ENCODE measurements at regions not wholly inside any gene's neighbourhood (a gene's known extent, or its start where the extent isn't known, plus 50 kb on each side); places are given as distances from the start of the nearest gene placed in this dataset.
"Not testable (repeated sequence)": the region's sequence is repeated elsewhere in the genome, so short reads cannot be mapped to it uniquely, and the experiment has no call there.

- no peak for DNase-seq (ENCODE audit: low read depth in 2 of 2)
Observed at GRCh38 chr1:185681034-185681633, 53.1 kb upstream of the HMCN1 start.

DNA sequence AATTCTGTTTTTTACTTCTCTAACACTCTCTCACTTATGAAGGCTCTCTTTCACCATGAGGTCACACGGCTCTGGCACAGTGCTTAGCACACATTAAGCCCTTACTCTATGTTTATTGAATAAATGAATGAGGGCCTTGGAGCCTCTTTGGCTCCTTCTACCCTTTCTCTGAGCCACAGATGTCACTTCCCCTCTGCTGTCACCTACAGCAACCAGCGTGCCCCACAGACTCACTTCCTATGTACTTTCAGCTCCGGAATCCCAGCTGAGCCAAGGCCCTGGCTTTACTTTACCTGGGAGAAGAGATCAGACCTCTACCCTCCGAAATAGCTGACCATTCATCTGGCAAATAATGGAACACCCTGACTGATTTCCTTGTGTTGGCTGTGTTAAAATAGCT lies 53.7 kb upstream of the HMCN1 start:
- no peak for DNase-seq (ENCODE audit: low read depth in 2 of 2)

DNA sequence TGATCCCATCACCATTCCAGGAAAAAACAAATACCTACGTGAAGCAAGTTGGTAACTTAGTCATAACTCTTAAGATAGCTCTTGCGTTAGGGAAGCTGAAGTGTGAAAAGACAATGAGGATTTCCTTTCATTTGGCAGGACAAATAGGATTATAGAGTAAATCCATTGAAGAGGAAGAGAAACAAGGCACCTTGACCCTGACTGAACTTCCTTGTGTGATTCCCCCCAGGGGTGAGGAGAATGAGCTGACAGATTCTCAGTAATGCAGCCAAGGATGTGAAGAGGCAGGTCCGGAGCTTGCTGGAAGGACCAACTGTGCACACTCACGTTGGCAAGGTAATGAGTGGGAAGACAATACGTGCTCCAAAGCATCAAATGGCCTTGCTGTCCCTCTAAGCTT lies 55.0 kb upstream of the HMCN1 start:
- DNase-seq (ENCODE audit: low read depth in 2 of 2): no peak

DNA sequence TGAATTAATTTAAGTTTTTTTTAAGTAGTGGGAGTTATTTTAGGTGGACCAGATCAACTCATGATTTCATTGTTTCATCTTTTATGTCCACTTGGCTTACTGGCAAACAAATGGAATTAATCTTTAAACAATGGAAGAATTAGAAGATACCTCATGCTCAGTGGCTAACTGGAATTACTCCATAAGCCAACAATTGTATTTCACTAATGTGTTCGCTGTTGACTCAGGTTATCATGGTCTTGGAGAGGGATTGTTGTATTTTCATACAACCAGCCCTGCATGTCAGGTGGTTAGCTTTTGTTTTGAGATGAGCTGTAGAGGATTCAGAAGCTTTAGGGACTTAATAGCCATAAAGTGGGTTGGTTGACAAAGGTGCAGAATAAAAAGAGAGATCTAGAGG lies 57.2 kb upstream of the HMCN1 start:
- DNase-seq (ENCODE audit: low read depth in 2 of 2): no peak

- DNase-seq (ENCODE audit: low read depth in 2 of 2): no peak
Observed at GRCh38 chr1:185674201-185674600, 60.0 kb upstream of the HMCN1 start.

DNA sequence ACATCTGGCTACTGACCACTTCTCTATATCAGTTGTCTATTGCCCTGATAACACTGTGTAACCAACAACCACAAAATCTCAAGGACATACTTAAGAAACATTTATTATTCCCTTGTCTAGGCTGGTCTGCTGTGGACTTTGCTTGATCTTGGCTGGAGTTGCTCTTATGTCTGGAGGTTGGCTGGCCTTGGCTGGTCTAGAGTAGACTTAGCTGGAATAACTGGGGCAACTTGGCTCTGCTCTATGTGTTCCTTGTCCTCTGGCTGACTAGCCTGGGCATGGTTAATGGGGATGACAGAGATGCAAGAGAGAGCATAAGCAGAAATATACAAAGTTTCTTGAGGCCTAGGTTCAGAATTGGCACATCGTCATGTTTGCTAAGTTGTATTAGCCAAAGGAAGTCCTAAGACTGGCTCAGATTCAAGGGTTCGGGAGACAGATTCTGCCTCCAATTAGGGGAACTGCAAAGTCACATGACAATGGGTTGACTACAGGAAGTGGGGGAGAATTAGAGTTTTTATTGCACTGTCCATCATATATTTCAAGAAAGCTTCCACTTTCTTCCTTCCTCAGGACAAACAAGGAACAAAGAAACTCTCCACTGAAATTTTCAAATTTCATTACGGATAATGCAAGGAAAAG lies 61.4 kb upstream of the HMCN1 start:
- DNase-seq (ENCODE audit: low read depth in 2 of 2): no peak

- DNase-seq (ENCODE audit: low read depth in 2 of 2): no peak
Observed at GRCh38 chr1:185670187-185670627, 64.0 kb upstream of the HMCN1 start.

- no peak for DNase-seq (ENCODE audit: low read depth in 2 of 2)
Observed at GRCh38 chr1:185668013-185668412, 66.2 kb upstream of the HMCN1 start.

GRCh38 chr1:185666582-185666981 lies 67.6 kb upstream of the HMCN1 start:
- DNase-seq (ENCODE audit: low read depth in 2 of 2): no peak

- DNase-seq (ENCODE audit: low read depth in 2 of 2): no peak
Observed at GRCh38 chr1:185663771-185664296, 70.4 kb upstream of the HMCN1 start.

DNA sequence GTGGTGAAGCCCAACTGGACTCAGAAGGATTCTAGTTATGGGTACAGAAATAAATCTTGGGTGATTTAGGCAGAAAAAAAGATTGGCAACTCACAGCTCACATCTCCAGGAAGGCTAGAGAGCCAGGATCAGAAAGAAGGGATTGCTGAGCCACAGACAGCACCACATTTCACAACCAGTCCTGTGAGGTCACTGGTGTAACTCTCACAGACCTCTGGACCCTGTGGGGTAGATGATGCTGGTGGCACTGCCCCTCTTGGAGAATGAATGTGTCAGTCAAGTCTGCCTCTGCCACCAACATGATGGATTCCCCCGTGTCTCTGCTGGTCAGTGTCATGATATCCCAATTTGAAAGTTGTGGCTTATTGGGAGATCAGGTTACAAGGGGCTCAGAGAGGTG lies 70.9 kb upstream of the HMCN1 start:
- no peak for DNase-seq (ENCODE audit: low read depth in 2 of 2)

GRCh38 chr1:185661971-185662370 lies 72.2 kb upstream of the HMCN1 start:
- no peak for DNase-seq (ENCODE audit: low read depth in 2 of 2)

DNA sequence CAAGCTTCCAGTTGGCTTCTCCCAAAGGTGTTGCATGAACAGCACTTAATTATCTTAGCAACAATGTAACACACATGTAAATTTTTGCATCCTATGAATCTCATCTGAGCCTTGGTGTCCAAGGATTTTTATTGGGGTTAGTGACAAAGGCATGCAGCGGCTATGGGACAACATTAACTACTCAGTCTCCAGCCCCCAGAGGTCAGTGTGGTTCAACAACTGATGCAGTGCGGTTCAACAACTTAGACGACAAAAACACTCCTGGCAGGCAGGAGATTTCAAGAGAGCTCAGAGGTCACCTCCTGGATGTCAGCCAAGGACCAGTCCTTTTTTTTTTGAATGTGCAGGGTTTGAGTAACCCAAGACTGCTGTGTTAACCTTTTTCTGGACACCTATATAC lies 77.5 kb upstream of the HMCN1 start:
- DNase-seq (ENCODE audit: low read depth in 2 of 2): no peak

GRCh38 chr1:185654952-185655314 lies 79.3 kb upstream of the HMCN1 start:
- DNase-seq (ENCODE audit: low read depth in 2 of 2): no peak

DNA sequence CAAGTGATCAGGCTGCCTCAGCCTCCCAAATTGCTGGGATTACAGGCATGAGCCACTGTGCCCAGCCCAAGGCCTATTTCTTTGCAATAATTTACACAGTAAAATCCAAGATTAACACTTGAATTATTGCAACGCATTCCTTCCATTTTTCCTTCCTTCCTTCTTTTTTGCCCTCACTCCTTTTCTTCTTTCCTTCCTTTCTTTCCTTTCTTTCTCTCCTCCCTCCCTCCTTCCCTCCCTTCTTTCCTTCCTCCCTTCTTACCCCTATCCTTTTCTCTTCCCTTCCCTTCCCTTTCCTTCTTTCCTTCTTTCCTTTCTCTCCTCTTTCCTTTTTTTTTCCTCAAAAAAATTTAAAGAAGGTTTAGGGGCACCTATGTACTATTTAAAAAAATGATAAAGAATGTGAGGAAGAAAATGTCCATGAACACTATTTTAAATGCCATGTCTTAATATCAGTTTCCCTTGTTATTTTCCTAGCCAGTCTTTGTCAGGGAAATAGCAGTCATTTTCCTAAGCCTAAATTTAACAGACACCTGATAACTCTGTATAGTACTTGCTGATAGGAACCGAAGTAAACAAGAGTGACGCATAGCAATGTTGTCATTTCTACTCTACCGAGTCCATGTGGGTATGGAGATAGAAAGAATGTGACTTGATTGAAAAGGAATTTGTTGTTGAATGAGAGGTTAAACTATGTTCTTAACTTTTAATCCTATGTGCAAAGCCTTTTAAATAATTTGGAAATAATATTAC lies 79.8 kb upstream of the HMCN1 start:
- DNase-seq (ENCODE audit: low read depth in 2 of 2): no peak

- DNase-seq (ENCODE audit: low read depth in 2 of 2): no peak
Observed at GRCh38 chr1:185653615-185654014, 80.6 kb upstream of the HMCN1 start.

DNA sequence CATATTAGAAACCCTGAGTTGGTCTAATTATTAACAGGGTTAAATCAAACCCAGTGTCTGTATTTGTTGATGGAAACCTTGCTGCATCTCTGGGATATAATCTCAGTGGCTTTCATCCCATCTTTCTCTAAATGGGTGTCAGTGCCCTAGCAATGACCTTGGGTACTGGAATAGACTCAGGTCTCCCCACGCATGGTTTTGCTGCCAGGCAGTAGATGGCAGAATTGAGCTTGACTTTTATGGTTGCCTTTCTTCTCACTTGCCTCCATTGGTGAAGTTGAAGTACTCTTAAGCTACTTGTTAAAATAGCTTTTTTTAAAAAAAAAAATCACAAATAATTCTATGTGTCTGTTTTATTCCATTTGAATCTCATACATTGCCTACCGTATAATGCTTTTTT lies 81.8 kb upstream of the HMCN1 start:
- DNase-seq (ENCODE audit: low read depth in 2 of 2): no peak

DNA sequence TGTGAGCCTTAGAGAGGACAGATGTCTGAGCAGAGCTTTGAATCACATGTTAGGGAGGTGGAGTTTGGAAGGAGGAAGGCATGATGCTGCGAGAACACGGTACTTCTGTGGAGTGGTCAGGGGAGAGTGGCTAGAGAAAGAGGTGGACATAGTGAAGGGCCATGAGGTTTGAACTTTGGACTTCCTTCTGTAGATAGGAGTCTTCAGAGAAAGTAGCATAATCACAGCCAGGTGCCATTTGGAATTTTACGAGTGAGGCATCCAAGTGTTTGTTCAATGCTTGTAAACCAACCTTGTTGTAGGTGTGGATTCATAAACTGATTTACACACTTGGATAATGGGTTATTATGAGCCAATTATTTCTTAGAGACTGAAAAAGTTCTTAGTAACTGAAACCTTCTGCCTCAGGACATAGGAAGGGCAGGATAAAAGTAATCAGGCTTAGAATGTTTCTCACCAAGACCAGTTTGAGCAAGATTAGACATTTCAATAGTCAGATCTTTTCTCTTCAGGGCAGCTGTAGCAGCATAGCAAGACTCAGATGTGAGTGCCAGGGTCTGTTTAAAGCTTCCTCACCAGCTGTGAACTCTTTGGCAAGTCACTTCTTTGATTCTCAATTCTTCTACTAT lies 83.5 kb upstream of the HMCN1 start:
- no peak for DNase-seq (ENCODE audit: low read depth in 2 of 2)

GRCh38 chr1:185648858-185649589 lies 85.2 kb upstream of the HMCN1 start:
- no peak for DNase-seq (ENCODE audit: low read depth in 2 of 2)

DNA sequence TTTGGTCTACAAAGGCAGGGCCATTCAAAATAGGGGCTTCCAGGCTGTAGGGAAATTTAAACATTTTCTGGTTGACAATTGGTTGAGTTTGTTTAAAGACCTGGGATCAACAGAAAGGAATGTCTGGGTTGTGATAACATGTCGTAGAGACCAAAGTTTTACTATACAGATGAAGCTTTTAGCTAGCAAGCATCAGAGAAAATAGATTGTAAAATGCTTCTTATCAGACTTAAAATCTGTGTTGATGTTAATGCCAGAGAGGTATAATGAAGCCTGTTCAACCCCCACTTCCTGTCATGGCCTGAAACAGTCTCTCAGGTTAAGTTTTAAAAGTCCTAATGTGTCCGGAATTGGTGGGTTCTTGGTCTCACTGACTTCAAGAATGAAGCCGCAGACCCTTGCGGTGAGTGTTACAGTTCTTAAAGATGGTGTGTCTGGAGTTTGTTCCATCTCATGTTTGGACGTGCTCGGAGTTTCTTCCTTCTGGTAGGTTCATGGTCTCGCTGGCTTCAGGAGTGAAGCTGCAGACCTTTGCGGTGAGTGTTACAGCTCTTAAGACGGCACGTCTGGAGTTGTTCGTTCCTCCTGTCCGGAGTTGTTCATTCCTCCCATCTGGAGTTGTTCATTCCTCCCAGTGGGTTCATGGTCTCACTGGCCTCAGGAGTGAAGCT lies 86.5 kb upstream of the HMCN1 start:
- DNase-seq (ENCODE audit: low read depth in 2 of 2): not testable (repeated sequence)

DNA sequence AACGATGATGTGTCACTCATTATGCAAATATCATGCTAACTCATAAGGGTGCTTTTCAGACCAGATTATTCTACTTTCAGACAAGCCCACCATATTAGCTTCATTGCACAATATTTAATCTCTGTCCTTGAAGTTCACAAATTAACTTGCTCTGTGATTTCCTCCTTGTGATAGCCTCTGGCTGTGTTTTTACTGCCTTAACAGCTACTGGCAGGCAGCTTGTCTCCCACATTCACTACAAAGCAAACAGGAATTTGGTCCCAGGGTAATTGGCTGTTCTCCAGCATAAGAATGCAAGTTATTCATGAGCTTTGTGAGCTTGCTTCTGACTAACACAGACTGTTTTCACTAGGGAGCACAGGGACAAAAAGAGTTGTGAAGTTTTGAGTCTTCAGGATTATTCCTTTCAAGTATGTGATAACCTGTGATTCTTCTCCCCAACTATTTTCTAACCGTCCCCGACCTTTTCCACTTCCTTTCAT lies 87.9 kb upstream of the HMCN1 start:
- no peak for DNase-seq (ENCODE audit: low read depth in 2 of 2)

Data from activated CD4-positive, alpha-beta T cell treated with anti-CD3 and anti-CD28 coated beads for 24 hours (primary cell).